HFF-Myc (cell line): ENCODE measurements at regions not wholly inside any gene's neighbourhood (a gene's known extent, or its start where the extent isn't known, plus 50 kb on each side); places are given as distances from the start of the nearest gene placed in this dataset.

ENCODE experiments used
- DNase-seq: peaks from one replicate; pipeline ENCODE4 v3.0.0-alpha.2; 2011; ENCODE audit warnings: low read depth; ENCODE audit errors: extremely low read depth
- H3K4me3 ChIP-seq: replicated peaks from 2 replicates; pipeline ENCODE4 v1.5.1; 2011; ENCODE audit warnings: low read depth, mild to moderate bottlenecking, control low read depth, low read length
- CTCF ChIP-seq: IDR thresholded peaks from 2 replicates; pipeline ENCODE4 v1.5.1; 2012; ENCODE audit warnings: mild to moderate bottlenecking, low read depth, low read length, control low read depth; ENCODE audit errors: missing control alignments

- DNase-seq: no peak
- no peak for TF ChIP-seq CTCF
- no peak overlapping the region for H3K4me3 ChIP-seq
Observed at GRCh38 chr5:124280079-124280478, 466.4 kb downstream of the ZNF608 start.

GRCh38 chr5:124279146-124279876, 467.1 kb downstream of the ZNF608 start:
- TF ChIP-seq CTCF: no peak
- no peak for DNase-seq
- no peak overlapping the region for H3K4me3 ChIP-seq

- TF ChIP-seq CTCF: no peak
- H3K4me3 ChIP-seq: no peak overlapping the region
- no peak for DNase-seq
Observed at GRCh38 chr5:124278636-124279035, 467.8 kb downstream of the ZNF608 start.

GRCh38 chr5:124277767-124278545, 468.5 kb downstream of the ZNF608 start:
- TF ChIP-seq CTCF: no peak
- H3K4me3 ChIP-seq: no peak overlapping the region
- no peak for DNase-seq

GRCh38 chr5:124276166-124276565, 470.3 kb downstream of the ZNF608 start:
- H3K4me3 ChIP-seq: no peak overlapping the region
- TF ChIP-seq CTCF: no peak
- DNase-seq: no peak

GRCh38 chr5:124274949-124275348, 471.5 kb downstream of the ZNF608 start:
- TF ChIP-seq CTCF: no peak
- H3K4me3 ChIP-seq: no peak overlapping the region
- DNase-seq: no peak
